ENCODE measurements at regions not wholly inside any gene's neighbourhood (a gene's known extent, or its start where the extent isn't known, plus 50 kb on each side); places are given as distances from the start of the nearest gene placed in this dataset.

DNA sequence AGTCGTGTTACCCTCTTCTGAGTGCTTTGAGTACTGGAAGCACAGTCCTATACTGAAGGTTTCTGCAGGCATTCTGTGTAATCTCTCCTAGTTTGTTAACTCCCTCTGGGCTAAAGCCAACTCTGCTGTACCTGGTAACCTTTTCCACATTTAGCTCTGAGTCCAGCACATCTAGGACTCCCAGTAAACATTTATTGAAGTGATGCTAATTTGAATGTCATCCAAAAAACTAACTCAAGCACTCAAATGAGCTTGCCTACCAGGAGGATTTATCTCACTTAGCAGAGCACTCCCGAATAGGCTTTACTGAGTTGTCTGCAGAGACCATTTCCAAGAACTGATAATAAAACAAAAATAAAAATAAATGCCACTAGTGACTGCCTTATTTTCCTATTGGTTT is 79.5 kb upstream of the NFIB start:
- no peak for DNase-seq

DNA sequence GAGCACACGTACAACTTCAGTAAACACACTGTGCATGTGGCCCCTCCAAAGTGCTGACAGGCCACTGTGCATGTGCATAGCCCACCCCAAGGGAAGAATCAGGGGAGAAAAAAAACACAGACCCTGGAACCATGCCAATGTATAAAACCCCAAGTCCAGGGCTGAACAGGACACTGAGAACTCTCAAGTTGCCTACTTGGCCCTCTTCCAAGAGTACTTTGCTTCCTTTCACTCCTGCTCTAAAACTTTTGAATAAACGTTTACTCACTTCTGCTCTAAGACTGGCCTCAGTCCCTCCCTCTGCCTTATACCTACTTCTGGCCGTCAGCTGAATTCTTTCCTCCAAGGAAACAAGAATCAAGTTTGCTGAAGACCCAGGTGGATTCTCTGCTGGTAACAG is 77.7 kb upstream of the NFIB start:
- no peak for DNase-seq

GRCh38 chr9:14389657-14390056 is 75.7 kb upstream of the NFIB start:
- DNase-seq = no peak

- no peak for DNase-seq
Observed at GRCh38 chr9:14389146-14389545, 75.2 kb upstream of the NFIB start.

GRCh38 chr9:14383773-14384172 is 69.8 kb upstream of the NFIB start:
- DNase-seq = no peak

- DNase-seq = no peak
Observed at GRCh38 chr9:14383294-14383693, 69.4 kb upstream of the NFIB start.

GRCh38 chr9:14380061-14380836 is 66.3 kb upstream of the NFIB start:
- no peak for DNase-seq

DNA sequence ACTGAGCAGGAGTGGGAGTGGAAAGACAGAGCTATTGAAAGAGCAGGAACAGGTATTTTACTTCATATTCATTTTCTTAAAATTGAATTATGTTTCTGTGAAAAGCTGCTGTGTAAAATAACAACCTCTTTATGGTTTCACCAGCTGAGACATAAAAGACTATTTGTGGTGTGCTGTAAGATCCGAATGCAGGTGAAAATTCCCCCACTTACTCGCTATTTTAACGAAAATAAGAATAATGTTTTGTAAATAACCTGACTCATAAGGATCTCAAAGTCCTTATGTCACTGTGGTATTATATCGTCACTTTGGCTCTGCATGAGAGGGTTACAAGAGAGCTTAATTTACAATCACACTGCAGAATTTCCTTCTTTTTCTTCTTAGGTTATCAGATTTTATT is 65.3 kb upstream of the NFIB start:
- DNase-seq = no peak

GRCh38 chr9:14373706-14374105 is 59.8 kb upstream of the NFIB start:
- no peak for DNase-seq

- DNase-seq = no peak
Observed at GRCh38 chr9:14373336-14373666, 59.4 kb upstream of the NFIB start.

DNA sequence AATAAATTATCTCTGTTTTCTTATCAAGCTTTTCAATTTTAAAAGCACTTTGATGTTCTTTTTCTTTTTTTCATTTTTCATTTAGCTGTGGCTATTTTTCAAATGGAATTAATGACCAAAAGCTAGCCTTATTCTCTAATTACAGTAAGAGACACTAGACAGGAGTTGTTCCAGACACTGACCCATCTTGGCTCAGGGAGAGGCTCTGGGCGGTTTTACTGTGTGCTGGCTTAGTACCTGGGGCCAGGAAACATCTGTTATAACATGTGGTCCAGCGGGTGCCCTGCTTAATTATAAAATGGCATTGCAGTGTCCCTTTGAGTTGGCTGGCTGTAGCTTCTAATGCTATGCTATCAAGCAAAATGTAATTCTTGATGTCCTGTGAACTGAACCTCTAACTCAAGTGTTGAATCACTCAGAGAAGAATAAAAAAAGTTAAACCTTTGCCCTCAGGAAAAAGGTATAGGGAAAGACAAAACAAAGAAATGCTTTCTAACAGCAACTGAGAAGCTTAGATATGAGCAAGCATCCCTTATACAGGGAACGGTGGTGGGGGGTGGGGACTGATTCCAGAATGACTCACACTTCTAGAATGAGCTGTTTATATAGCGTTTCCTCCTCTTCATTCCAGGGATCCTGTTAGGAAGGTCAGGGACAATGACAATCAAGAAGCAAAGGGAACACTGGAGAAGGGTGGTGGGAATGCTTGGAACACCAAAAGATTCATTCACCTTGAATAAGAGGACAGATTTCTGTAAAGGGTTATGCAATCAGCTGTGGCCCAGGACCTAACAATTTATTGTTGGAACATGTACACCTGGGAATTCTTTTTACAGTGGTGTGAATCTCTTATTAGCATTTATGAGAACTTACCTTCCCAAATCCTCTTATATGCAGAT is 58.7 kb upstream of the NFIB start:
- DNase-seq = peak; percentile 60

- no peak for DNase-seq
Observed at GRCh38 chr9:14369011-14369410, 55.1 kb upstream of the NFIB start.

GRCh38 chr9:14366076-14366475 is 52.1 kb upstream of the NFIB start:
- DNase-seq = peak; percentile 84

GRCh38 chr9:14365670-14366069 is 51.7 kb upstream of the NFIB start:
- no peak for DNase-seq

Data from right forelimb (tissue), 1 donor.